Transverse colon (tissue), 4 donors: ENCODE measurements at regions not wholly inside any gene's neighbourhood (a gene's known extent, or its start where the extent isn't known, plus 50 kb on each side); places are given as distances from the start of the nearest gene placed in this dataset.

Experiments
- DNase-seq: peaks from one replicate; pipeline ENCODE4 v3.0.0-alpha.2; 2019
- H3K27ac ChIP-seq, 4 donors: fragments of 200-600 bp; sonication (generic); 2 replicates each; pipeline ENCODE4 v1.5.1; 2016 to 2018; ENCODE audit warnings: inconsistent platforms in 4 of 4
- H3K27me3 ChIP-seq: fragments of 200-600 bp; sonication (generic); 2 replicates; pipeline ENCODE4 v1.5.1; 2017; ENCODE audit warnings: inconsistent platforms
- H3K36me3 ChIP-seq, 4 donors: fragments of 200-600 bp; sonication (generic); 2 replicates each; pipeline ENCODE4 v1.5.1; 2017 to 2019; ENCODE audit warnings: inconsistent platforms in 4 of 4
- H3K4me1 ChIP-seq, 4 donors: fragments of 200-600 bp; sonication (generic); 2 replicates each; pipeline ENCODE4 v1.5.1; 2017 to 2020; ENCODE audit warnings: inconsistent platforms in 4 of 4
- H3K4me3 ChIP-seq, 4 donors: fragments of 200-600 bp; sonication (generic); 1 replicate in 1 of 4; 2 replicates in 3 of 4; pipeline versions ENCODE4 v1.5.1 to v1.6.1; 2017 to 2019; ENCODE audit warnings: inconsistent platforms in 4 of 4
- H3K9me3 ChIP-seq, 2 donors: fragments of 200-600 bp; sonication (generic); 2 replicates each; pipeline ENCODE4 v1.5.1; 2017 to 2019; ENCODE audit warnings: inconsistent platforms in 2 of 2
- CTCF ChIP-seq, 5 experiments: fragments of 200-600 bp in 3 of 5; fragments of 450-650 bp in 2 of 5; sonication (generic) in 3 of 5; IDR thresholded peaks; 1 replicate in 2 of 5; 2 replicates in 3 of 5; pipeline ENCODE4 v1.5.1; 2016 to 2017; ENCODE audit warnings: antibody characterized with exemption in 5 of 5, inconsistent platforms in 3 of 5, mild to moderate bottlenecking in 2 of 5, moderate library complexity in 1 of 5
- EP300 ChIP-seq: sonication (generic); formaldehyde crosslinking; IDR thresholded peaks from one replicate; pipeline ENCODE4 v1.6.1; 2017; ENCODE audit warnings: antibody characterized with exemption, low read depth
- POLR2A ChIP-seq: fragments of 450-650 bp; IDR thresholded peaks from one replicate; pipeline ENCODE4 v1.6.1; 2016; ENCODE audit warnings: antibody characterized with exemption, mild to moderate bottlenecking, moderate library complexity
- POLR2AphosphoS5 ChIP-seq, 3 donors: sonication (generic); formaldehyde crosslinking; IDR thresholded peaks; one replicate each; pipeline ENCODE4 v1.6.1; 2016; ENCODE audit warnings: antibody characterized with exemption in 3 of 3
- WGBS, 2 donors: methylation state at CpG; one replicate each; pipeline ENCODE4 v1.1.5; 2018; ENCODE audit warnings: low coverage in 1 of 2; 5-methylcytosine and 5-hydroxymethylcytosine counted together
- in situ Hi-C, 4 donors: fragments of 200-750 bp; cut with MboI; loops; one replicate each; pipeline versions ENCODE4 v1.15.0 to v1.15.1; 2017; ENCODE audit warnings: low sequenced_read_pairs in 3 of 4, low pct_ligation_motif_present in 1 of 4, low pct_unique_long_range_greater_than_20kb in 1 of 4
- intact Hi-C: fragments of 100-400 bp; cut with DNase I; formaldehyde crosslinking; loops from one replicate; pipeline ENCODE4 v1.15.1; 2023; ENCODE audit warnings: low total_unique reads

GRCh38 chr13:83003185-83003584 is 879.1 kb downstream of the SLITRK1 start:
- intact Hi-C loops (no loop called here), in situ Hi-C loops (no loop called here)
- Histone ChIP-seq H3K36me3 (no peaks in the 10 kb centered on the region), H3K27me3 (no peaks in the 10 kb centered on the region), H3K27ac (no peak overlapping the region), H3K4me1 (no peaks in the 10 kb centered on the region), H3K9me3 (peaks cover 3 to 5% of the 10 kb centered on the region in 2 donors), H3K4me3 (no peak overlapping the region)
- DNase-seq, result no peak
- TF ChIP-seq CTCF (IDR thresholded peaks at IDR 0.05), result no peak
- TF ChIP-seq POLR2AphosphoS5 (IDR thresholded peaks at IDR 0.05), result no peak
- TF ChIP-seq POLR2A, result no peak
- TF ChIP-seq EP300, result no peak

- no peaks in the 10 kb centered on the region for H3K36me3 ChIP-seq
- no peak for DNase-seq
- WGBS, 2 donors, result 68 to 82% methylated on average over 2 of the region's 2 CpGs
- H3K27ac ChIP-seq, result no peak overlapping the region
- in situ Hi-C loops, result no loop called here
- no peaks in the 10 kb centered on the region for H3K4me1 ChIP-seq
- H3K27me3 ChIP-seq, result no peaks in the 10 kb centered on the region
- no peak for TF ChIP-seq POLR2AphosphoS5 (IDR thresholded peaks at IDR 0.05)
- no peak for TF ChIP-seq POLR2A
- TF ChIP-seq CTCF (IDR thresholded peaks at IDR 0.05), result no peak
- no peak for TF ChIP-seq EP300
- no peak overlapping the region for H3K4me3 ChIP-seq
- intact Hi-C loops, result no loop called here
- no peaks in the 10 kb centered on the region for H3K9me3 ChIP-seq
Observed at GRCh38 chr13:82993417-82993816, 888.9 kb downstream of the SLITRK1 start.

- H3K4me3 ChIP-seq, result no peak overlapping the region
- intact Hi-C loops, result no loop called here
- TF ChIP-seq EP300 (no peak), POLR2A (no peak)
- no peak for DNase-seq
- H3K27me3 ChIP-seq, result no peaks in the 10 kb centered on the region
- no peaks in the 10 kb centered on the region for H3K36me3 ChIP-seq
- no peaks in the 10 kb centered on the region for H3K4me1 ChIP-seq
- in situ Hi-C loops, result no loop called here
- peaks cover 0 to 2% of the 10 kb centered on the region in 2 donors for H3K9me3 ChIP-seq
- no peak overlapping the region for H3K27ac ChIP-seq
Observed at GRCh38 chr13:82976499-82976898, 905.8 kb downstream of the SLITRK1 start.

- Histone ChIP-seq H3K9me3 (no peaks in the 10 kb centered on the region), H3K27ac (no peak overlapping the region), H3K27me3 (no peaks in the 10 kb centered on the region), H3K36me3 (no peaks in the 10 kb centered on the region), H3K4me3 (no peak overlapping the region), H3K4me1 (no peaks in the 10 kb centered on the region)
- TF ChIP-seq POLR2AphosphoS5 (IDR thresholded peaks at IDR 0.05), result no peak
- no peak for TF ChIP-seq POLR2A
- no peak for TF ChIP-seq EP300
- no peak for TF ChIP-seq CTCF (IDR thresholded peaks at IDR 0.05)
- intact Hi-C loops (no loop called here), in situ Hi-C loops (no loop called here)
- no peak for DNase-seq
- 56 to 57% methylated on average over 7 of the region's 7 CpGs for WGBS, 2 donors
Observed at GRCh38 chr13:82963226-82964099, 918.8 kb downstream of the SLITRK1 start.

GRCh38 chr13:82962397-82962796 is 919.9 kb downstream of the SLITRK1 start:
- TF ChIP-seq CTCF (IDR thresholded peaks at IDR 0.05) (no peak), EP300 (no peak), POLR2A (no peak), POLR2AphosphoS5 (IDR thresholded peaks at IDR 0.05) (no peak)
- intact Hi-C loops (no loop called here), in situ Hi-C loops (no loop called here)
- Histone ChIP-seq H3K36me3 (no peaks in the 10 kb centered on the region), H3K9me3 (no peaks in the 10 kb centered on the region), H3K4me3 (no peak overlapping the region), H3K27me3 (no peaks in the 10 kb centered on the region), H3K4me1 (no peaks in the 10 kb centered on the region), H3K27ac (no peak overlapping the region)
- 40 to 54% methylated on average over 3 of the region's 3 CpGs for whole genome bisulfite sequencing, 2 donors
- no peak for DNase-seq
